ENCODE measurements at regions not wholly inside any gene's neighbourhood (a gene's known extent, or its start where the extent isn't known, plus 50 kb on each side); places are given as distances from the start of the nearest gene placed in this dataset.

- TF ChIP-seq ZNF707 (tag by site-specific recombination; IDR thresholded peaks at IDR 0.05) (no peak), KLF9 (tag by site-specific recombination; IDR thresholded peaks at IDR 0.05; ENCODE audit: low read depth) (no peak), ZNF747 (tag by site-specific recombination; IDR thresholded peaks at IDR 0.05) (no peak), ZNF626 (tag by site-specific recombination; IDR thresholded peaks at IDR 0.05) (no peak), ZNF26 (tag by site-specific recombination; IDR thresholded peaks at IDR 0.05) (no peak), ZNF704 (tag by site-specific recombination; IDR thresholded peaks at IDR 0.05) (no peak), SETDB1 (IDR thresholded peaks at IDR 0.05; ENCODE audit: insufficient read length, low read length) (no peak), MZF1 (tag by site-specific recombination; IDR thresholded peaks at IDR 0.05; ENCODE audit: borderline replicate concordance) (no peak)
- POLR2A ChIA-PET = no interaction called here
- no peak overlapping the region for H3K4me3 ChIP-seq (ENCODE audit: low read depth, low read length)
- no peaks in the 10 kb centered on the region for H3K9me3 ChIP-seq (ENCODE audit: control insufficient read depth, insufficient read depth, low read depth, low read length)
- CTCF ChIA-PET = no interaction called here
- no peaks in the 10 kb centered on the region for H3K36me3 ChIP-seq (ENCODE audit: control insufficient read depth in 2 of 2, insufficient read depth in 1 of 2, low read length in 2 of 2)
- H3K4me1 ChIP-seq (ENCODE audit: control insufficient read depth, insufficient read depth, low read length) = no peaks in the 10 kb centered on the region
- no peak overlapping the region for H3K27ac ChIP-seq (ENCODE audit: extremely low read depth, low read depth, low read length)
These were observed 75.9 kb downstream of the OAT start for GRCh38 chr10:124342821-124343170.

- H3K9me3 ChIP-seq (ENCODE audit: control insufficient read depth, insufficient read depth, low read depth, low read length) = no peaks in the 10 kb centered on the region
- H3K4me1 ChIP-seq (ENCODE audit: control insufficient read depth, insufficient read depth, low read length) = no peaks in the 10 kb centered on the region
- no peak overlapping the region for H3K4me3 ChIP-seq (ENCODE audit: low read depth, low read length)
- CTCF ChIA-PET = interaction anchor here (0.6 kb wide), 2 partner anchors 39 to 406 kb away, joined by 3 read pairs; no protein-coding TSS in a partner anchor
- no peaks in the 10 kb centered on the region for H3K36me3 ChIP-seq (ENCODE audit: control insufficient read depth in 2 of 2, insufficient read depth in 1 of 2, low read length in 2 of 2)
- H3K27ac ChIP-seq (ENCODE audit: extremely low read depth, low read depth, low read length) = no peak overlapping the region
- POLR2A ChIA-PET = no interaction called here
- TF ChIP-seq KLF1 (tag by site-specific recombination; IDR thresholded peaks at IDR 0.05) = no peak
- TF ChIP-seq ZNF792 (tag by site-specific recombination; IDR thresholded peaks at IDR 0.05) = no peak
- TF ChIP-seq ZBTB26 (tag by site-specific recombination; optimal IDR thresholded peaks at IDR 0.05) = no peak
- no peak for TF ChIP-seq GFI1B (tag by site-specific recombination; IDR thresholded peaks at IDR 0.05)
- no peak for TF ChIP-seq REST (tag by site-specific recombination; IDR thresholded peaks at IDR 0.05)
- TF ChIP-seq BCL11A (tag by site-specific recombination; IDR thresholded peaks at IDR 0.05; ENCODE audit: low read depth) = no peak
- no peak for TF ChIP-seq ZNF785 (tag by site-specific recombination; IDR thresholded peaks at IDR 0.05)
- no peak for TF ChIP-seq ZNF580 (tag by site-specific recombination; IDR thresholded peaks at IDR 0.05)
- no peak for TF ChIP-seq ZNF140 (tag by site-specific recombination; IDR thresholded peaks at IDR 0.05)
- TF ChIP-seq ZIC2 (tag by site-specific recombination; IDR thresholded peaks at IDR 0.05) = no peak
- no peak for TF ChIP-seq ZNF266 (tag by site-specific recombination; IDR thresholded peaks at IDR 0.05; ENCODE audit: low read depth)
- TF ChIP-seq IKZF3 (tag by site-specific recombination; IDR thresholded peaks at IDR 0.05) = no peak
- no peak for TF ChIP-seq ZBTB17 (tag by site-specific recombination; IDR thresholded peaks at IDR 0.05)
- no peak for TF ChIP-seq ZNF132 (tag by site-specific recombination; IDR thresholded peaks at IDR 0.05; ENCODE audit: borderline replicate concordance)
- no peak for TF ChIP-seq ZNF585B (tag by site-specific recombination; IDR thresholded peaks at IDR 0.05)
- no peak for TF ChIP-seq MZF1 (tag by site-specific recombination; IDR thresholded peaks at IDR 0.05; ENCODE audit: borderline replicate concordance)
- no peak for TF ChIP-seq ZNF707 (tag by site-specific recombination; IDR thresholded peaks at IDR 0.05)
These were observed 76.4 kb downstream of the OAT start for GRCh38 chr10:124342136-124342820.

Data from HEK293 (cell line).